GM23338 (cell line): ENCODE measurements at regions not wholly inside any gene's neighbourhood (a gene's known extent, or its start where the extent isn't known, plus 50 kb on each side); places are given as distances from the start of the nearest gene placed in this dataset.

Source experiments
- ATAC-seq: fragments of 200-7000 bp; cut with Tn5 transposase; 3 replicates; pipeline ENCODE4 v1.9.1; 2020
- DNase-seq: peaks from one replicate; pipeline ENCODE4 v3.0.0-alpha.2; 2015; ENCODE audit warnings: low spot score
- H2AFZ ChIP-seq: fragments of 200-600 bp; sonication (generic); 2 replicates; pipeline ENCODE4 v1.8.0; 2016; ENCODE audit warnings: antibody characterized with exemption, mild to moderate bottlenecking, moderate library complexity
- H3F3A ChIP-seq: fragments of 200-600 bp; sonication (generic); replicated peaks from 2 replicates; pipeline ENCODE4 v1.8.0; 2017; ENCODE audit warnings: antibody characterized with exemption, mixed run types, low read depth
- H3K27ac ChIP-seq: fragments of 200-600 bp; sonication (generic); 2 replicates; pipeline ENCODE4 v1.6.1; 2016; ENCODE audit warnings: low read depth
- H3K27me3 ChIP-seq: fragments of 200-600 bp; sonication (generic); 2 replicates; pipeline ENCODE4 v1.8.0; 2016; ENCODE audit warnings: mild to moderate bottlenecking, mixed run types, moderate library complexity; ENCODE audit not compliant: insufficient read depth
- H3K36me3 ChIP-seq: fragments of 200-600 bp; sonication (generic); 2 replicates; pipeline ENCODE4 v1.8.0; 2016; ENCODE audit warnings: mild to moderate bottlenecking; ENCODE audit not compliant: insufficient read depth
- H3K4me1 ChIP-seq: fragments of 200-600 bp; sonication (generic); 2 replicates; pipeline ENCODE4 v1.8.0; 2016; ENCODE audit warnings: mild to moderate bottlenecking, moderate library complexity; ENCODE audit not compliant: insufficient read depth
- H3K4me2 ChIP-seq: fragments of 200-600 bp; sonication (generic); 2 replicates; pipeline ENCODE4 v1.7.1; 2017; ENCODE audit warnings: mixed run types
- H3K4me3 ChIP-seq: fragments of 200-600 bp; sonication (generic); 2 replicates; pipeline ENCODE4 v1.6.1; 2016; ENCODE audit warnings: mixed run types
- H3K79me2 ChIP-seq: fragments of 200-600 bp; sonication (generic); replicated peaks from 2 replicates; pipeline ENCODE4 v1.8.0; 2017; ENCODE audit warnings: mild to moderate bottlenecking; ENCODE audit not compliant: insufficient read depth
- H3K9me2 ChIP-seq: fragments of 200-600 bp; sonication (generic); 2 replicates; pipeline ENCODE4 v1.8.0; 2017; ENCODE audit not compliant: insufficient read depth
- H4K20me1 ChIP-seq: fragments of 200-600 bp; sonication (generic); replicated peaks from 2 replicates; pipeline ENCODE4 v1.8.0; 2017; ENCODE audit warnings: mild to moderate bottlenecking; ENCODE audit not compliant: insufficient read depth
- H3K27ac Mint-ChIP-seq: 2 replicates; pipeline ENCODE4 v1.8.0; 2020; ENCODE audit warnings: inconsistent platforms, mild to moderate bottlenecking, moderate library complexity, mixed read lengths
- H3K27me3 Mint-ChIP-seq: 3 replicates; pipeline ENCODE4 v1.8.0; 2022; ENCODE audit warnings: low read depth, mild to moderate bottlenecking, moderate library complexity, mixed read lengths, inconsistent platforms; ENCODE audit not compliant: insufficient read depth, poor library complexity
- H3K36me3 Mint-ChIP-seq: 3 replicates; pipeline ENCODE4 v1.8.0; 2021; ENCODE audit warnings: low read depth, mild to moderate bottlenecking, inconsistent platforms, moderate library complexity, mixed read lengths
- H3K4me1 Mint-ChIP-seq: 3 replicates; pipeline ENCODE4 v1.8.0; 2020; ENCODE audit warnings: mild to moderate bottlenecking, inconsistent platforms, mixed read lengths
- H3K4me3 Mint-ChIP-seq: 3 replicates; pipeline ENCODE4 v1.8.0; 2021; ENCODE audit warnings: moderate library complexity, mild to moderate bottlenecking, inconsistent platforms, mixed read lengths
- H3K9me3 Mint-ChIP-seq: 3 replicates; pipeline ENCODE4 v1.8.0; 2020; ENCODE audit warnings: moderate library complexity, mild to moderate bottlenecking, inconsistent platforms, mixed read lengths
- EZH2 ChIP-seq: fragments of 200-600 bp; sonication (generic); IDR thresholded peaks from one replicate; pipeline ENCODE4 v1.8.0; 2017; ENCODE audit warnings: antibody characterized with exemption, mild to moderate bottlenecking, low read depth; ENCODE audit not compliant: unreplicated experiment
- EZH2phosphoT487 ChIP-seq: fragments of 200-600 bp; sonication (generic); IDR thresholded peaks from one replicate; pipeline ENCODE4 v1.8.1; 2018; ENCODE audit warnings: antibody characterized with exemption; ENCODE audit not compliant: unreplicated experiment
- JUNB ChIP-seq: IDR thresholded peaks from one replicate; pipeline ENCODE4 v1.6.1; 2016; ENCODE audit warnings: antibody characterized with exemption; ENCODE audit not compliant: unreplicated experiment
- POLR2AphosphoS5 ChIP-seq: IDR thresholded peaks from 2 replicates; pipeline ENCODE4 v1.6.1; 2016; ENCODE audit warnings: antibody characterized with exemption, low read depth
- STAT1 ChIP-seq: IDR thresholded peaks from one replicate; pipeline ENCODE4 v1.6.1; 2016; ENCODE audit warnings: antibody characterized with exemption; ENCODE audit not compliant: unreplicated experiment
- ZNF114 ChIP-seq: fragments of 250-450 bp; sonication (Bioruptor Pico); IDR thresholded peaks from 2 replicates; pipeline ENCODE4 v1.5.0; 2020; ENCODE audit warnings: mild to moderate bottlenecking, moderate library complexity
- ZNF331 ChIP-seq: fragments of 250-450 bp; sonication (Bioruptor Pico); IDR thresholded peaks from 2 replicates; pipeline ENCODE4 v1.5.0; 2020; ENCODE audit warnings: low read depth, mild to moderate bottlenecking, moderate library complexity
- TF ChIP-seq, protein P1 (sequence below): fragments of 250-450 bp; sonication (Bioruptor Pico); IDR thresholded peaks from 2 replicates; pipeline ENCODE4 v1.5.0; 2020; ENCODE audit warnings: mild to moderate bottlenecking, moderate library complexity
- TF ChIP-seq, protein P2 (sequence below): IDR thresholded peaks from one replicate; pipeline ENCODE4 v1.6.1; 2018; ENCODE audit warnings: antibody characterized with exemption; ENCODE audit not compliant: unreplicated experiment

DNA sequence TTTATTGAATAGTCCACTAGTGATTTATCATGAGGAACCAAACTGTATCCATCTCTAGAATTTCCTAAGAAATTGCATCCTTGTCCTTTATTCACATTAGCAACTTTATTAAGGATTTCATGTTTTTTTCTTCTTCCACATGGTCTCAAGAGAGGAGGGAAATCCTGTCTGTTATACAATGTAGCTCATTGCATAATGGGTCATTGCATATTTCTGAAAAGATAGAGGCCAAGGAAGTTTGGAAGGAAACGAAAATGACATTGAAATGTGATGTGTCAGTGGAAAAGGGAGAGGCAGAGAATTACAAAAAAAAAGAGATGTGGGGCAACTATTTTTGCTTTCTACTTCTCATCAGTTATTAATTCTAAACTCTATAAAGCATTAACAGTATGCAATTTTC lies 353.1 kb downstream of the METTL15 start:
- no peak for ATAC-seq
- Mint-ChIP-seq H3K27ac (no peak overlapping the region), H3K36me3 (no peaks in the 10 kb centered on the region), H3K27me3 (no peaks in the 10 kb centered on the region), H3K4me1 (no peaks in the 10 kb centered on the region), H3K9me3 (no peaks in the 10 kb centered on the region), H3K4me3 (no peak overlapping the region)
- Histone ChIP-seq H3K4me2 (no peak overlapping the region), H2AFZ (no peak overlapping the region), H3F3A (no peaks in the 10 kb centered on the region), H3K9me2 (no peaks in the 10 kb centered on the region), H3K4me1 (no peaks in the 10 kb centered on the region), H3K4me3 (no peak overlapping the region), H3K79me2 (no peaks in the 10 kb centered on the region), H4K20me1 (no peaks in the 10 kb centered on the region), H3K27me3 (no peaks in the 10 kb centered on the region), H3K27ac (no peak overlapping the region), H3K36me3 (no peaks in the 10 kb centered on the region)
- TF ChIP-seq JUNB (no peak), EZH2phosphoT487 (no peak), EZH2 (no peak), ZNF331 (no peak), POLR2AphosphoS5 (no peak), STAT1 (no peak), ZNF114 (CRISPR knock-in tag) (no peak)
- TF ChIP-seq, protein P1, sequence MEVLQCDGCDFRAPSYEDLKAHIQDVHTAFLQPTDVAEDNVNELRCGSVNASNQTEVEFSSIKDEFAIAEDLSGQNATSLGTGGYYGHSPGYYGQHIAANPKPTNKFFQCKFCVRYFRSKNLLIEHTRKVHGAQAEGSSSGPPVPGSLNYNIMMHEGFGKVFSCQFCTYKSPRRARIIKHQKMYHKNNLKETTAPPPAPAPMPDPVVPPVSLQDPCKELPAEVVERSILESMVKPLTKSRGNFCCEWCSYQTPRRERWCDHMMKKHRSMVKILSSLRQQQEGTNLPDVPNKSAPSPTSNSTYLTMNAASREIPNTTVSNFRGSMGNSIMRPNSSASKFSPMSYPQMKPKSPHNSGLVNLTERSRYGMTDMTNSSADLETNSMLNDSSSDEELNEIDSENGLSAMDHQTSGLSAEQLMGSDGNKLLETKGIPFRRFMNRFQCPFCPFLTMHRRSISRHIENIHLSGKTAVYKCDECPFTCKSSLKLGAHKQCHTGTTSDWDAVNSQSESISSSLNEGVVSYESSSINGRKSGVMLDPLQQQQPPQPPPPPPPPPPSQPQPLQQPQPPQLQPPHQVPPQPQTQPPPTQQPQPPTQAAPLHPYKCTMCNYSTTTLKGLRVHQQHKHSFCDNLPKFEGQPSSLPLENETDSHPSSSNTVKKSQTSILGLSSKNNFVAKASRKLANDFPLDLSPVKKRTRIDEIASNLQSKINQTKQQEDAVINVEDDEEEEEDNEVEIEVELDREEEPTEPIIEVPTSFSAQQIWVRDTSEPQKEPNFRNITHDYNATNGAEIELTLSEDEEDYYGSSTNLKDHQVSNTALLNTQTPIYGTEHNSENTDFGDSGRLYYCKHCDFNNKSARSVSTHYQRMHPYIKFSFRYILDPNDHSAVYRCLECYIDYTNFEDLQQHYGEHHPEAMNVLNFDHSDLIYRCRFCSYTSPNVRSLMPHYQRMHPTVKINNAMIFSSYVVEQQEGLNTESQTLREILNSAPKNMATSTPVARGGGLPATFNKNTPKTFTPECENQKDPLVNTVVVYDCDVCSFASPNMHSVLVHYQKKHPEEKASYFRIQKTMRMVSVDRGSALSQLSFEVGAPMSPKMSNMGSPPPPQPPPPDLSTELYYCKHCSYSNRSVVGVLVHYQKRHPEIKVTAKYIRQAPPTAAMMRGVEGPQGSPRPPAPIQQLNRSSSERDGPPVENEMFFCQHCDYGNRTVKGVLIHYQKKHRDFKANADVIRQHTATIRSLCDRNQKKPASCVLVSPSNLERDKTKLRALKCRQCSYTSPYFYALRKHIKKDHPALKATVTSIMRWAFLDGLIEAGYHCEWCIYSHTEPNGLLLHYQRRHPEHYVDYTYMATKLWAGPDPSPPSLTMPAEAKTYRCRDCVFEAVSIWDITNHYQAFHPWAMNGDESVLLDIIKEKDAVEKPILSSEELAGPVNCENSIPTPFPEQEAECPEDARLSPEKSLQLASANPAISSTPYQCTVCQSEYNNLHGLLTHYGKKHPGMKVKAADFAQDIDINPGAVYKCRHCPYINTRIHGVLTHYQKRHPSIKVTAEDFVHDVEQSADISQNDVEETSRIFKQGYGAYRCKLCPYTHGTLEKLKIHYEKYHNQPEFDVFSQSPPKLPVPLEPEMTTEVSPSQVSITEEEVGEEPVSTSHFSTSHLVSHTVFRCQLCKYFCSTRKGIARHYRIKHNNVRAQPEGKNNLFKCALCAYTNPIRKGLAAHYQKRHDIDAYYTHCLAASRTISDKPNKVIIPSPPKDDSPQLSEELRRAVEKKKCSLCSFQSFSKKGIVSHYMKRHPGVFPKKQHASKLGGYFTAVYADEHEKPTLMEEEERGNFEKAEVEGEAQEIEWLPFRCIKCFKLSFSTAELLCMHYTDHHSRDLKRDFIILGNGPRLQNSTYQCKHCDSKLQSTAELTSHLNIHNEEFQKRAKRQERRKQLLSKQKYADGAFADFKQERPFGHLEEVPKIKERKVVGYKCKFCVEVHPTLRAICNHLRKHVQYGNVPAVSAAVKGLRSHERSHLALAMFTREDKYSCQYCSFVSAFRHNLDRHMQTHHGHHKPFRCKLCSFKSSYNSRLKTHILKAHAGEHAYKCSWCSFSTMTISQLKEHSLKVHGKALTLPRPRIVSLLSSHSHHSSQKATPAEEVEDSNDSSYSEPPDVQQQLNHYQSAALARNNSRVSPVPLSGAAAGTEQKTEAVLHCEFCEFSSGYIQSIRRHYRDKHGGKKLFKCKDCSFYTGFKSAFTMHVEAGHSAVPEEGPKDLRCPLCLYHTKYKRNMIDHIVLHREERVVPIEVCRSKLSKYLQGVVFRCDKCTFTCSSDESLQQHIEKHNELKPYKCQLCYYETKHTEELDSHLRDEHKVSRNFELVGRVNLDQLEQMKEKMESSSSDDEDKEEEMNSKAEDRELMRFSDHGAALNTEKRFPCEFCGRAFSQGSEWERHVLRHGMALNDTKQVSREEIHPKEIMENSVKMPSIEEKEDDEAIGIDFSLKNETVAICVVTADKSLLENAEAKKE (CRISPR knock-in tag) = no peak
- TF ChIP-seq, protein P2, sequence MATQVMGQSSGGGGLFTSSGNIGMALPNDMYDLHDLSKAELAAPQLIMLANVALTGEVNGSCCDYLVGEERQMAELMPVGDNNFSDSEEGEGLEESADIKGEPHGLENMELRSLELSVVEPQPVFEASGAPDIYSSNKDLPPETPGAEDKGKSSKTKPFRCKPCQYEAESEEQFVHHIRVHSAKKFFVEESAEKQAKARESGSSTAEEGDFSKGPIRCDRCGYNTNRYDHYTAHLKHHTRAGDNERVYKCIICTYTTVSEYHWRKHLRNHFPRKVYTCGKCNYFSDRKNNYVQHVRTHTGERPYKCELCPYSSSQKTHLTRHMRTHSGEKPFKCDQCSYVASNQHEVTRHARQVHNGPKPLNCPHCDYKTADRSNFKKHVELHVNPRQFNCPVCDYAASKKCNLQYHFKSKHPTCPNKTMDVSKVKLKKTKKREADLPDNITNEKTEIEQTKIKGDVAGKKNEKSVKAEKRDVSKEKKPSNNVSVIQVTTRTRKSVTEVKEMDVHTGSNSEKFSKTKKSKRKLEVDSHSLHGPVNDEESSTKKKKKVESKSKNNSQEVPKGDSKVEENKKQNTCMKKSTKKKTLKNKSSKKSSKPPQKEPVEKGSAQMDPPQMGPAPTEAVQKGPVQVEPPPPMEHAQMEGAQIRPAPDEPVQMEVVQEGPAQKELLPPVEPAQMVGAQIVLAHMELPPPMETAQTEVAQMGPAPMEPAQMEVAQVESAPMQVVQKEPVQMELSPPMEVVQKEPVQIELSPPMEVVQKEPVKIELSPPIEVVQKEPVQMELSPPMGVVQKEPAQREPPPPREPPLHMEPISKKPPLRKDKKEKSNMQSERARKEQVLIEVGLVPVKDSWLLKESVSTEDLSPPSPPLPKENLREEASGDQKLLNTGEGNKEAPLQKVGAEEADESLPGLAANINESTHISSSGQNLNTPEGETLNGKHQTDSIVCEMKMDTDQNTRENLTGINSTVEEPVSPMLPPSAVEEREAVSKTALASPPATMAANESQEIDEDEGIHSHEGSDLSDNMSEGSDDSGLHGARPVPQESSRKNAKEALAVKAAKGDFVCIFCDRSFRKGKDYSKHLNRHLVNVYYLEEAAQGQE = no peak
- DNase-seq = no peak
